NCI-H345 treated with DMSO at 0.1 percent for 48 hours (cell line): ENCODE measurements at regions not wholly inside any gene's neighbourhood (a gene's known extent, or its start where the extent isn't known, plus 50 kb on each side); places are given as distances from the start of the nearest gene placed in this dataset.
A peak's percentile ranks its signal among the peaks of the same experiment; 100 is the strongest.
"Not testable (repeated sequence)": the region's sequence is repeated elsewhere in the genome, so short reads cannot be mapped to it uniquely, and the experiment has no call there.

Source experiments
- DNase-seq: peaks from one replicate; lab custom pipeline; 2025; ENCODE audit not compliant: unreplicated experiment; lab: John Stamatoyannopoulos, UW

DNA sequence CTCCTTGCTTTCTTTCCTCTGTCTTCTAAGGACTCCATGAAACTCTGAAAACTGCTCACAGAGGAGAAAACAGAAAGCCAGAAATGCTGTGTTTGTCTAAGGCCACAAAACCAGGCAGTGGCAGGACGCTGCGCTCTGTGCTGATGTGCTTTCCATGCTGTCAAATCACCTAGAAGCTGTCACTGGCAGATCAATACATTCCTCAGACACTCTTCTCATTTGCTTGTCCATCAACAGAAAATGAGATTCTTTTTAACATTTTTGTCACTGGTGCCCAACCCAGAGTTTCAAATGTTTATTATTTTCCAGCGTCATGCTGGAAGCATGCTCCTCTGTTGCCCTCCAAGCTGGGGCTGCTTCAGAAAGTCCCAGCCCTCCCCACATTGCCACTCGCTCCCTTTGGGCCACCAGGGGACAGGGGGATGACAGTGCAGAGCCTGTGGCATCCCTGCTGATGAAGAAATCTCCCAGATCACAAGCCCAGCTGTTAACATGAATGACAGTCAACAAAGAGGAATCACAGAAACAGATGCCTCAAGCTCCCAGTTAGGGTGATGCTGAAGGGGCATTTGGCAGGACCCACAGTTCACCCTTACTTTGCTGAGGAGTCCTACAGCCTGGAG is 117.5 kb upstream of the MEIS1 start:
- DNase-seq: no peak

DNA sequence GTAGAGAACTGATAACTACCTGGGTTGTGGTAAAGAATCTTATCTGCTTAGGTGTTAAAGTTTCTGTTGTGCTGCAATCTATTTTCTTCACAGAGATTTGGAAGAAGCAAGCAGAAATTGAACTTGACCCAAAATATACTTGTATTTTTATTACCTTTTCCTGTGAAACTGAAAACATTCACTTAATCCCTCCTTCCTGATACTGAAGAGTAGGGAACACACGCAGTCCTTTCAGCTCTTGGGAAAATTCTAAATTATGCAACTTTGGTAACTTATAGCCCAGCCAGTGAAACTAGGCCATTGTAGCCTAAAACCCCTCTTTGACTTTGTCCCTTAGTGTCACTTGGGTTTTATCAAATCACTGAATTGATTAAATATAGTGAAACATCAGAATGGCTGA is 128.4 kb upstream of the MEIS1 start:
- no peak for DNase-seq

DNA sequence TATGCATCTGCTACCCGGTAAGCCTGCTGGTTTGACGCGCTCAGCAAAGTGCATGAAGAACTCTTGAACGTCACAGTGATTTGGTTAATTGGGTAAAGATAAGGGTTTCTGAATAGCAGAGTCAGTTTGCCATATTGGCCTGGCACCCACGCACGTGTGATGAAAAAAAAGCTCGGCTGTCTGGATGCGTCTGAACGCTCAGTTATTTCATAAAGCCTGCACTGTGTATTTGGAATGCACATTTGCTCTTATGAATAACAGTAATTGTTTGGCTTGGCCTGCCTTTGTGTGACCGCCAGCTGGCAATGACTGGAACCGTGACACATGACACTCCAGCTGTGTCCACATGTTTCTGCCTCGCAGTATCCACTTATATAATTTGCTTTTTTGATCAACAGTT is 129.2 kb upstream of the MEIS1 start:
- DNase-seq: peak; percentile 69

DNA sequence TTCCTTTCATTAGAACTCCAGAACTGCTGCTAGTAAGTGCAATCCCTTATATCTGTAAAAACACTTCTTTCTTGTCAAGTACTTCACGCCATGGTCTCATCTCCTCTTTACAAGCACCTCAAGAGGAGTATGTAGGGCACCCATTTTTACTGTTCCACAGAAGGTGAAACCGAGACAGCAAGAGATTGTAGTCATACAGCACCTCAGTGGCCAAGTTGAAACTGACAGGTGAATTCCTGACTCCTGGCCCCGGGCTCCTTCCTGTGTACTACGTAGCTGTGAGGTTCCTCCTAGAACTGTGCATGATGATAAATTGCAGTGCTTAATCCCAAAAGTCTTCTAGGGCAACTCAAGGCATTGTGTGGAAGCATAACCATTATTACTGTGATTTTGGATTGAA is 131.5 kb upstream of the MEIS1 start:
- DNase-seq: no peak

GRCh38 chr2:66301767-66302140 is 133.2 kb upstream of the MEIS1 start:
- no peak for DNase-seq

DNA sequence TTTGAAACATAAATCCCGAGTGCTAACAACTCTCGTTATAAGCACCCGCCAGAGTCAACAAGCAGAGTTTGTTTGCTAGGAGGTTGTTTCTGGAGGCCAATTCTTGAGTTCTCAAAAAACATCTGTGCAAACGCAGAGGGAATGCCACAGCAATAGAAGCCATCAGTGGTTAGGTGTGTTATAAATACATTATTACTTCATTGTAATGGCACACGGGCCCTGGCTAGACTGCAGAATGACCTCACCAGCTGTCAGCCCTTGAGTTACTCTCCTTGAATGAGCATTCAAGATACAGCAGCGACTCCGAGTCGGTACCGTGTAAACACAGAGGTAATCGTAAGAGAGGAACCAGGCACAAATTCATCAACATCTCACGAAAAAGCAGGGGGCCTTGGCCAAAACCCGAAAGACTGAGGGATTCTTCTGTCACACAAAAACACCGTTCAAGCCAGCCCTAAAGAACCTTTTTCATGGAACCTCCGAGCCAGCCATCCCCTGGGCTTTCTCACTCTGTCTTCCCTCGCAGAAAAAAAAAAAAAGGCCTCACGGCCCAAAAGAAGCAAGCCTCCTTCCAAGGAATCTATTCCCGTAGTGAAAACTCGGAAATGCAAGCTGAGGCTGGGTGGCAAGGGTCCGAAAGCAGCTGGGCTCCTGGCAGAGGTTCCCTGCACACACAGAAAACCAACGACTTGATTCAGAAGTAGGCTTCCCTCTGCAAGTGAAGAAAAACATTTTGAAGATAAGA is 133.7 kb upstream of the MEIS1 start:
- no peak for DNase-seq

- DNase-seq: no peak
Observed at GRCh38 chr2:66283787-66284186, 151.1 kb upstream of the MEIS1 start.

DNA sequence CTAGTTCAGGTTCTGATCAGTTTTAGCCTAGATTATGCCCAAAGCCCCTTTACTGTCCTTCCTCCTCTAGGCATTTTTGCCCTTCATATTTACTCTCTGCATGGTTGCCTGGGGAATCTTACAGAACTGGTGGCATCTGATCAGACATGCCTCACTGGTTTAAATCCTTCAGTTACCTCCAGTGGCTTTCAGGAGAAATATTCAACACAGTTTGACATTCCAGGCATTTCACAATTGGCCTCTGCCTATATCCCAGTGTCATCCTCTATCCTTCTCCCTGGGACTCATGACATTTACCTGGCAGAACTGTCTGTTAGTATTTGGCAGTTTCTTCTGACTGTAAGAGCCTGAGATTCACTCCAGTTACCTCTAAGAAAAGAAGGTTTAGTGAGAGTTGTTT is 152.9 kb upstream of the MEIS1 start:
- DNase-seq: no peak

- no peak for DNase-seq
Observed at GRCh38 chr2:66279024-66279423, 155.9 kb upstream of the MEIS1 start.

DNA sequence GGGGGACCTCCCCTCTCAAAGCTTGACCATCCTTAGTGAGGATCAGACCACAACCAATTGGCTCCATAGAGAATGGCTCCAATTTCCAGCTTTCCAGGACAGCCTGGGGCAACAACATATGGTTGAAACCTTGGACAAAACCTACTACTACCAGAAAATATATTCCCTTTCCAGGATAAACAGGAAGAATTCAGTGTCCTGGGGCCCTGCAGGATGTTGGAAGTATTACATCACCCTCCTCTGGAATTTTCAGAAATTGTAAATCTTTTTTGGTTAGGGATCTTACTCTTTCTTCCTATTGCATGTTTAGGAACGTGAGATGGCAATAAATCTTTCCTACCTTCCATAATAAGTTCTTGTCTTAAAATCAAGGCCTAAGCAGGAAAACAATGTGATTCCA is 158.9 kb upstream of the MEIS1 start:
- no peak for DNase-seq

DNA sequence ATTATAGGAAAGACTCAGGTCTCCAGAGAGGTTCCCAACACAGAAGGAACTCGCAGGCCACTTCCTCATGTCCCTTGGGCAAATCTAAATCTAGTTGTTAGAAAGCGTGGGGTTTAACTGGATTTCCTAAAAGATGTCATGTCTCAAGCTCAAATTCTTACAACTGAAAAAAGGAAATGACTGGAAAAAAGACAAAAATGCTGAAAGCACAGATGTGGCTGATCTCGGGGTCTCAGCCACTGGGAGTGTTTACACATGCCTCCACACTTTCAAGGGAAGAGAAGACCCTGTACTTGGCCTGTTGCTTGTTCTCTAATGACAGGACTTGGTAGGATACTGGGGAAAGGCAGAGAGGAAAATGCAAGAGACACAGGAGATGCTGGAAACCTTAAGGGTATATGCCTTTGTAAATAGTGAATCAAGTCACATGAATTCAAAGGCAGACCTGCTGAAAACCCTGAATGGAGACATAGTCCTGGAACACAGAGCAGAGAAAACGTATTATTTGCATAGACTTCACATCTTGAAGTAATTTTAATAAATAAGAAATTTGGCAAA is 160.9 kb upstream of the MEIS1 start:
- no peak for DNase-seq

DNA sequence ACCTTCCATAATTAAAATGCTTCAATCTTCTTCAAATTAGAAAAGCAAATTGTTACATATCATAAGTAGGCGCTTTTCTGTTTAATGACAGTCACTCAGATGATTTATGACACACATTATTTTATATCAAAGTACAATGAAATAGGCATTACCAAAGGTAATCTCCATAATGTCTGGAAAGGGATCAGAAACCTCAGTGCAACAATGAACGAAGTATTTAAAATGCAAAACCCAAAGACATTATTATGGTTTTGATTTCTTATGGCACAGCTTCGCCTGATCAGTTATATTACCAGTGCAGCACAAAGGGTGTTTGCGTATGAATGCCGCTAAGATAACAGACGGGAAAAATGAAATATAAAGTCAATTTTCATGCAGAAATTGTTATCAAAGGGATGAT is 162.2 kb upstream of the MEIS1 start:
- DNase-seq: no peak

- DNase-seq: no peak
Observed at GRCh38 chr2:66271777-66272176, 163.1 kb upstream of the MEIS1 start.

GRCh38 chr2:66270247-66270646 is 164.7 kb upstream of the MEIS1 start:
- no peak for DNase-seq

DNA sequence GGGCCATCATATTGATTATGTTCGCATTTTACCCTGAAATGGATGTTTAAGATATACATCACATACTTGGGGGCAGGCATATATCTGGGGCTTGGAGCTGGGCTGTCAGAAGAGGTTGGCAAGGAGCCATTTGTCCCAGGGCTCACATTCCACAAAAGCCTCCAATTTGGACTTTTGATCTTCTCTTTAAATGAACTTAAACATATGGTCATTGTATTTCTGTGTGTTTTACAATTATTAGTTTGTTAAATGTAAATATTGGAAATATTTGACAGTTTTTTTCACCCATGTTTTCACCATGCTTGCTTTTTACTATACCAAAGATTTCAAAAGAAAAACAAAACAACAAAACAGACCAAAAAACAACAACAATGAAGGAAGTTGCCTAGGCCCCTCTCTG is 165.8 kb upstream of the MEIS1 start:
- no peak for DNase-seq

DNA sequence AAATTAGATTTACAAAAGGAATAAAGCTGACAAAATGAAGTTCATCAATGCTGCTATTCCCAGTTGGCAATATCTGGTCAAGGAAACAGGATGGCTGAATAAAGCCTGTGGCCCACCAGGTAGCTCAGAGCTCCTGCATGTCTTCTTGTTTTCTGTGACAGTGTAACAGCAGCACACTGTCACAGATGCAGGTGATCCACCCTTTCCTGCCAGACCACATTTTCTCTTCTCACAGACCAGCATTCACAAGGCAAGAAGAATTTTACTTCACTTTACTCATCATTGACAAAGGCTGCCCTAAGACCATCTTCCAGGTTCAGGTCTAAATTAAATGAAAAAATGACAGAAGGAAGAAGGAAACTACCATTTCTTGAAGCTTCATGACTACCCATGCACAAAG is 166.2 kb upstream of the MEIS1 start:
- DNase-seq: no peak

DNA sequence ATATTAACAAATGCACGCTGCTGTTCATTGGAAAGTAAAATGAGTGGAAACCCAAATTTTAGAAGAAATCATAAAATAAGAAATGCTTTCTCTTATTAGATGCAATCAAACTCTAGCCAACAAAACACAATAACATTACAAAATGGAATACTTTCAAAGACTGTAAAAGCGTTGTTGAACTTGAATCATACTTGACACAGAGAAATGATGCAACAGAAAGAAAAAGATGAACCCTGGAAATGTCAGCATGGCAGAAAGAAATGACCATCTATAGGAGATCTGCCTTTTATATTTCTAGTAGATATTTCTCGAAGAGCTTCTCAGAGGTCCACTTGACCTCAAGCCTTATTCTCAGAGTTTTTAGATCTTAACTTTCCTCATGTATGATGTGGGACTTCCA is 170.6 kb upstream of the MEIS1 start:
- DNase-seq: no peak

- no peak for DNase-seq
Observed at GRCh38 chr2:66255867-66256266, 179.1 kb upstream of the MEIS1 start.

DNA sequence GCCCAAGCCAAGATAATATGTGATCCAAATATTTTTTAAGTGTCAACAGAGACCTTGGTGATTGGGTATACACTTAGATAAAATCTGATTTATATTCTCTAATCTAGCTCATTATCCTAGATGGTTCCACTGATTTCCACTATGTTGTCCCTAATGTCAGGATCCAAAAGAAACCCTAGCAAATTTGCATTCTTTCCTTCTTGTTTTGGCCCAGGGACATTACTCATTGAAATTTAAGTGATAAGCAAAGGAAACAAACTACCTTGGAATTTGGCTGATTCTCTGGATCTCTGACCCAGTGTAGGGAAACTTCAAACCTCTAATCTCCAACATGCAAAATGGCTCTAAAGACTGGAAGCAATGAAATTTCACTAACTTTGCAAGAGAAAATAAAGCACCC is 179.8 kb upstream of the MEIS1 start:
- no peak for DNase-seq

- DNase-seq: no peak
Observed at GRCh38 chr2:66253066-66253465, 181.9 kb upstream of the MEIS1 start.

GRCh38 chr2:66252109-66252508 is 182.8 kb upstream of the MEIS1 start:
- DNase-seq: no peak

DNA sequence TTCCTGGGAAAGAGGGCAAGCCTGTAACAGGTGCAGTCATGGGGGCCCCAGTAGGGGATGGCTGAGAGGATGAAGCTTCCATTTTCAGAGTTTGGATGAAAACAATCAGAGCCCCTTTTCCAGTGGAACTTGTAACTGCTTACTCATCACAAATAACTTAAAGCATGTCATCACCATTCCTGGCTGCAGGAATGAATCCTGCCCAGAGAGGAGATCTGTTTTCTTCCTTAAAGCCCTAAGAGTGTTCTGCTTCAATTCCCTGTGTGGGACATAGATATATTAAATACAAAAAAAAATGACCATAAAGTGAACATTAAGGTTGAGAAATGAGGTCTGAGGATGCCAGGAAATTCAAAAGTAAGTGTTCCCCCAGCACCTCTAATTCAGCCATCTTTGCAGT is 183.4 kb upstream of the MEIS1 start:
- no peak for DNase-seq

GRCh38 chr2:66249089-66249488 is 185.8 kb upstream of the MEIS1 start:
- not testable (repeated sequence) for DNase-seq
